ENCODE measurements at regions not wholly inside any gene's neighbourhood (a gene's known extent, or its start where the extent isn't known, plus 50 kb on each side); places are given as distances from the start of the nearest gene placed in this dataset.

DNA sequence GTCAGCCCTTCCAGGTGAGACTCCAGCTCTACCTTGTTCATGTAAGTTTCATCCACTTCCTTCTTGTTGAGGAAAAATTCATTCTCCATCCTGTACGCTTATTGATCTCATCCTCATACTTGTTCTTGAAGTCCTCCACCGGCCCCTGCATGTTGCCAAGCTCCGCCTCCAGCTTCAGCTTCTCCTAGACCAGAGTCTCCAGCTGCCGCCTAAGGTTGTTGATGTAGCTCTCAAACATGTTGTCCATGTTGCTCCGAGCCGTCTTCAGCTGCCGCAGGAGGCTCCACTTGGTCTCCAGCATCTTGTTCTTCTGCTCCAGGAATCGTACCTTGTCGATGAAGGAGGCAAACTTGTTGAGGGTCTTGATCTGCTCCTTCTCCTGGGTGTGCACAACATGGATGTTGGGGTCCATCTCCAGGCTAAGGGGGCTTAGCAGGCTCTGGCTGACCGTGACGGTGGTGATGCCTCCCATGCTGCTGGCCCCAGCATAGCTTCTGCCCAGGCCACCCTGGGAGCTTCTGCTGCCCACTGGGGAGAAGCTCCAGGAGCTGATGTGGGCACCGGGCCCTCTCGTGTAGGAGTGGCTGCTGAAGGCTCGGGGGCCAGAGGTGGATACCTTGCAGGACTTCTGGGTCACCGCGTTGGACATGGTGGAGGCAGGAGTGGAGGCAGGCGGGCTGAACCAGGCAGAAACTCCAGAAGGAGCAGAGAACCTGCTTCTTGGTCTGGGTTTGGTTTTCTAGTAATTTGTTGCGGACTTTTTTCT, 422.6 kb upstream of the ARPP21 start:
- DNase-seq (ENCODE audit: low read depth in 1 of 2, low spot score in 1 of 2), result no peak
- H3K27me3 ChIP-seq (ENCODE audit: insufficient read depth, poor library complexity, severe bottlenecking), result no peaks in the 10 kb centered on the region
- H3K4me3 ChIP-seq (replicated peaks; ENCODE audit: insufficient read depth, low read length), result no peak overlapping the region
- TF ChIP-seq SPI1 (IDR thresholded peaks at IDR 0.05; ENCODE audit: borderline replicate concordance, low read depth), result no peak
- TF ChIP-seq, protein P1, sequence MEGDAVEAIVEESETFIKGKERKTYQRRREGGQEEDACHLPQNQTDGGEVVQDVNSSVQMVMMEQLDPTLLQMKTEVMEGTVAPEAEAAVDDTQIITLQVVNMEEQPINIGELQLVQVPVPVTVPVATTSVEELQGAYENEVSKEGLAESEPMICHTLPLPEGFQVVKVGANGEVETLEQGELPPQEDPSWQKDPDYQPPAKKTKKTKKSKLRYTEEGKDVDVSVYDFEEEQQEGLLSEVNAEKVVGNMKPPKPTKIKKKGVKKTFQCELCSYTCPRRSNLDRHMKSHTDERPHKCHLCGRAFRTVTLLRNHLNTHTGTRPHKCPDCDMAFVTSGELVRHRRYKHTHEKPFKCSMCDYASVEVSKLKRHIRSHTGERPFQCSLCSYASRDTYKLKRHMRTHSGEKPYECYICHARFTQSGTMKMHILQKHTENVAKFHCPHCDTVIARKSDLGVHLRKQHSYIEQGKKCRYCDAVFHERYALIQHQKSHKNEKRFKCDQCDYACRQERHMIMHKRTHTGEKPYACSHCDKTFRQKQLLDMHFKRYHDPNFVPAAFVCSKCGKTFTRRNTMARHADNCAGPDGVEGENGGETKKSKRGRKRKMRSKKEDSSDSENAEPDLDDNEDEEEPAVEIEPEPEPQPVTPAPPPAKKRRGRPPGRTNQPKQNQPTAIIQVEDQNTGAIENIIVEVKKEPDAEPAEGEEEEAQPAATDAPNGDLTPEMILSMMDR (IDR thresholded peaks at IDR 0.05; ENCODE audit: insufficient read depth, low read length), result no peak
- TF ChIP-seq, protein P2, sequence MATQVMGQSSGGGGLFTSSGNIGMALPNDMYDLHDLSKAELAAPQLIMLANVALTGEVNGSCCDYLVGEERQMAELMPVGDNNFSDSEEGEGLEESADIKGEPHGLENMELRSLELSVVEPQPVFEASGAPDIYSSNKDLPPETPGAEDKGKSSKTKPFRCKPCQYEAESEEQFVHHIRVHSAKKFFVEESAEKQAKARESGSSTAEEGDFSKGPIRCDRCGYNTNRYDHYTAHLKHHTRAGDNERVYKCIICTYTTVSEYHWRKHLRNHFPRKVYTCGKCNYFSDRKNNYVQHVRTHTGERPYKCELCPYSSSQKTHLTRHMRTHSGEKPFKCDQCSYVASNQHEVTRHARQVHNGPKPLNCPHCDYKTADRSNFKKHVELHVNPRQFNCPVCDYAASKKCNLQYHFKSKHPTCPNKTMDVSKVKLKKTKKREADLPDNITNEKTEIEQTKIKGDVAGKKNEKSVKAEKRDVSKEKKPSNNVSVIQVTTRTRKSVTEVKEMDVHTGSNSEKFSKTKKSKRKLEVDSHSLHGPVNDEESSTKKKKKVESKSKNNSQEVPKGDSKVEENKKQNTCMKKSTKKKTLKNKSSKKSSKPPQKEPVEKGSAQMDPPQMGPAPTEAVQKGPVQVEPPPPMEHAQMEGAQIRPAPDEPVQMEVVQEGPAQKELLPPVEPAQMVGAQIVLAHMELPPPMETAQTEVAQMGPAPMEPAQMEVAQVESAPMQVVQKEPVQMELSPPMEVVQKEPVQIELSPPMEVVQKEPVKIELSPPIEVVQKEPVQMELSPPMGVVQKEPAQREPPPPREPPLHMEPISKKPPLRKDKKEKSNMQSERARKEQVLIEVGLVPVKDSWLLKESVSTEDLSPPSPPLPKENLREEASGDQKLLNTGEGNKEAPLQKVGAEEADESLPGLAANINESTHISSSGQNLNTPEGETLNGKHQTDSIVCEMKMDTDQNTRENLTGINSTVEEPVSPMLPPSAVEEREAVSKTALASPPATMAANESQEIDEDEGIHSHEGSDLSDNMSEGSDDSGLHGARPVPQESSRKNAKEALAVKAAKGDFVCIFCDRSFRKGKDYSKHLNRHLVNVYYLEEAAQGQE (IDR thresholded peaks at IDR 0.05; ENCODE audit: insufficient replicate concordance, low read depth), result no peak
- no peak for TF ChIP-seq GABPA (IDR thresholded peaks at IDR 0.05; ENCODE audit: low read depth)
- TF ChIP-seq POLR2AphosphoS5 (IDR thresholded peaks at IDR 0.05; ENCODE audit: low read depth), result no peak
- H3K27ac ChIP-seq (replicated peaks), result no peak overlapping the region

DNA sequence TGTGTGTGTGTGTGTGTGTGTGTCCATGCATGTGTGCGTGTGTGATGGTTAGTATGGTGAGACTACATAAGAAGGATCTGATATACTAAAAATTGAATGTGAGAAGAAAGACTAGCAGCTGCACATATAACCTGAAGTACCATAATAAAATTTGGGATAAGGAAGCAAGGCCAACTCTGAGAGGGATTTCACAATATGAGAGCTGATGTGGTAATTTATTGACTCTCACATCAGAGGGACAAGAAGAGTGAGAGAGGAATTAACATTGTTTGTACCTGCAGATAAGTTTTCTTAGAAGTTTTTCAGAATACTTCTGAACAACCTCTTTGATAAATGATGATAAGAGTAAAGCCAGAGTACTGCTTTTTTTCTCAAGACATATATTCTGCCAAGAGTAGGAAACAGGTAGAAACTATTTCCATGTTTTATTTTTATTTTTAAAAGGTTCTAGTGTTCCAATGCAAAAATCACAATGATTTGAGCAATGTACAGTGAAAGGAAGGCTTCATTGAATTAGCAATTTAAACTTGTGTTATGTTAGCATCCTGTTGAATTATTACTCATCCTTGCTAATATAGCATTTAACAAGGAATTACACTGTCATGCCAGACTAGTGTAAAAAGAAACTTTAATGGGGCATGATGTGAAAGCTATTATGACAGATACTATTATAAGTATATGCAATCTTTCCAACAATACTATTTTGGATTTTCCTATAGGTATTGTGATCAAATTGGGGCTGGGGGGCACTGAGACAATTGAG, 415.5 kb upstream of the ARPP21 start:
- no peaks in the 10 kb centered on the region for H3K27me3 ChIP-seq (ENCODE audit: insufficient read depth, poor library complexity, severe bottlenecking)
- peak in 1 of 2 experiments; percentile 7 for DNase-seq (ENCODE audit: low read depth in 1 of 2, low spot score in 1 of 2)
- TF ChIP-seq, protein P1 (IDR thresholded peaks at IDR 0.05; ENCODE audit: insufficient read depth, low read length), result no peak
- TF ChIP-seq POLR2AphosphoS5 (IDR thresholded peaks at IDR 0.05; ENCODE audit: low read depth), result no peak
- TF ChIP-seq, protein P2 (IDR thresholded peaks at IDR 0.05; ENCODE audit: insufficient replicate concordance, low read depth), result no peak
- no peak for TF ChIP-seq GABPA (IDR thresholded peaks at IDR 0.05; ENCODE audit: low read depth)
- no peak for TF ChIP-seq SPI1 (IDR thresholded peaks at IDR 0.05; ENCODE audit: borderline replicate concordance, low read depth)

DNA sequence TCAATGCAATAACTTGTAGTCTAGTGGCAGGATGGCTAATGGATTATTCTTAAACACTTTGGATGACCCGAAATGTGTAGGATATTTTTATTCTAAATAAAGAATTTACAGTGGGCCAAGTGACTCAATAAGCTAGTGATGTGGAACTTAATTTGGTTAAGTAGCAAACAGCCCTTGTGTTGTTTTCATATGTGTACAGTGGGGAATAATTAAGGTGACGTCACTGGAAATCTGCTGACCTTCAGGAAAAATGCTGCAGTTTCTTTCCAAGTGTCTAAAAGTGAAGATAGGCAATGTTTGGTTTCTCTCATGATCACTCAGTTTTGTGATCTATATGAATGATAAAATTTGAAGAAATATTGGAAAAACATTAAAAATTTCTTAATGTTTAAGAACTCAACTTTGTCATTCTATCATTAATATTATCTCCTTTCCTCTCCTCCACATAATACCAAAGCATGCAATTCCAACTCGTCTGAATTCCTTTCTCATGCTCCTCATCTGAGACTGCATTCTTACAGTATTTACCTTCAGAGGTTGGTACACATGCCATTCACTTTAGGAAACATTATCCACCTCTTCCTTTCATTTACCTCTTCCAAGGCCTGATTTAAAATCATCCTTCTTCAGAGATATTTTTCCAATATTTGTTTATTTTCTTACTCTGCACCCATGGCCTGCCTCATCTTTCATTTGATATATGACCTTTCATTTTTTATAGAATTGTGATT, 414.6 kb upstream of the ARPP21 start:
- no peak for DNase-seq (ENCODE audit: low read depth in 1 of 2, low spot score in 1 of 2)
- TF ChIP-seq, protein P1 (IDR thresholded peaks at IDR 0.05; ENCODE audit: insufficient read depth, low read length), result no peak
- no peak for TF ChIP-seq SPI1 (IDR thresholded peaks at IDR 0.05; ENCODE audit: borderline replicate concordance, low read depth)
- TF ChIP-seq, protein P2 (IDR thresholded peaks at IDR 0.05; ENCODE audit: insufficient replicate concordance, low read depth), result no peak
- TF ChIP-seq POLR2AphosphoS5 (IDR thresholded peaks at IDR 0.05; ENCODE audit: low read depth), result no peak
- no peak for TF ChIP-seq GABPA (IDR thresholded peaks at IDR 0.05; ENCODE audit: low read depth)
- Histone ChIP-seq H3K27me3 (ENCODE audit: insufficient read depth, poor library complexity, severe bottlenecking) (no peaks in the 10 kb centered on the region), H3K4me3 (replicated peaks; ENCODE audit: insufficient read depth, low read length) (no peak overlapping the region), H3K27ac (replicated peaks) (no peak overlapping the region)

More for the DNA sequence above, 415.5 kb upstream of the ARPP21 start:
- H3K27ac ChIP-seq (replicated peaks), result no peak overlapping the region
- no peak overlapping the region for H3K4me3 ChIP-seq (replicated peaks; ENCODE audit: insufficient read depth, low read length)

All from HL-60 (cell line).